ENCODE measurements at regions not wholly inside any gene's neighbourhood (a gene's known extent, or its start where the extent isn't known, plus 50 kb on each side); places are given as distances from the start of the nearest gene placed in this dataset.

DNA sequence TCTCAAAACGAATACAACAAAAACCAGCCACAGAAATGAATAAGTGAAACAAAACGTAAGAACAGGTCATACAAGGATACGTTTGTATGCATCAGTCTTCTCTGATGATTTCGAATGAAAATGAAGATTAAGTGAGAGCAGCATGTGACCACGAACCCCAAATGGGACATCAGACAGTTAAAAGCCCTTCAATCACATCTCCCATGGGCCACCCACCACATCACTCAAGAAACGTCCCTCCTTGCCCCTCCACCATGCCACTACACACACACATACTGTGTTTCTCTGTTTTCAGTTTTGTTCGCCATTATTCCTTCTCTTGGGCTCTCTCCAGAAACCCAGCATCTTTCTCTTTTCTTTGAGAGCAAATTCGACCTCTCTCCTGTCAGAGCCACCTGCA lies 355.6 kb upstream of the KAZN start:
- TF ChIP-seq, protein P1, sequence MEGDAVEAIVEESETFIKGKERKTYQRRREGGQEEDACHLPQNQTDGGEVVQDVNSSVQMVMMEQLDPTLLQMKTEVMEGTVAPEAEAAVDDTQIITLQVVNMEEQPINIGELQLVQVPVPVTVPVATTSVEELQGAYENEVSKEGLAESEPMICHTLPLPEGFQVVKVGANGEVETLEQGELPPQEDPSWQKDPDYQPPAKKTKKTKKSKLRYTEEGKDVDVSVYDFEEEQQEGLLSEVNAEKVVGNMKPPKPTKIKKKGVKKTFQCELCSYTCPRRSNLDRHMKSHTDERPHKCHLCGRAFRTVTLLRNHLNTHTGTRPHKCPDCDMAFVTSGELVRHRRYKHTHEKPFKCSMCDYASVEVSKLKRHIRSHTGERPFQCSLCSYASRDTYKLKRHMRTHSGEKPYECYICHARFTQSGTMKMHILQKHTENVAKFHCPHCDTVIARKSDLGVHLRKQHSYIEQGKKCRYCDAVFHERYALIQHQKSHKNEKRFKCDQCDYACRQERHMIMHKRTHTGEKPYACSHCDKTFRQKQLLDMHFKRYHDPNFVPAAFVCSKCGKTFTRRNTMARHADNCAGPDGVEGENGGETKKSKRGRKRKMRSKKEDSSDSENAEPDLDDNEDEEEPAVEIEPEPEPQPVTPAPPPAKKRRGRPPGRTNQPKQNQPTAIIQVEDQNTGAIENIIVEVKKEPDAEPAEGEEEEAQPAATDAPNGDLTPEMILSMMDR (conservative IDR thresholded peaks at IDR 0.05; ENCODE audit: low read depth, low read length), result no peak
- TF ChIP-seq EZH2 (IDR thresholded peaks at IDR 0.05; ENCODE audit: low read length, unreplicated experiment) (no peak), EZH2phosphoT487 (IDR thresholded peaks at IDR 0.05; ENCODE audit: borderline replicate concordance, low read length) (no peak)
